ENCODE measurements at regions not wholly inside any gene's neighbourhood (a gene's known extent, or its start where the extent isn't known, plus 50 kb on each side); places are given as distances from the start of the nearest gene placed in this dataset.

DNA sequence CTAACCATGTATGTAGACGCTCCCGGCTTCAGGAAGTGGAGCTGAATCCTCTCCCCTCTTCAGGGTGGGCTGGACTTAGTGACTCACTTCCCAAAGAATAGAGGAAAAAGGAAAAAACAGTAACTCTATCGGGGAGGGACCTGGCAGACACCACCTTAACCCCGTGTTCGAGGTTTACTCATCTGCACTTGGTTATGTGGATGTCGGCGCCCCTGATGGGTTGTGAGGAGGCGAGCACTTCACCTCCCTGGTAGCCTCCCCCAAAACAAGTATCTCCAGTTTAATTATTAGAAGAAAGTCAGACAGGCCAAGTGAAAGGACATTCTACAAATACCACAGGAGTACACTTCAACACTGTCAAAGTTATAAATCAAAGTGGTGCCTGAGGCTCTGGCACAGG, 559.7 kb downstream of the TCERG1L start:
- no peak for DNase-seq

DNA sequence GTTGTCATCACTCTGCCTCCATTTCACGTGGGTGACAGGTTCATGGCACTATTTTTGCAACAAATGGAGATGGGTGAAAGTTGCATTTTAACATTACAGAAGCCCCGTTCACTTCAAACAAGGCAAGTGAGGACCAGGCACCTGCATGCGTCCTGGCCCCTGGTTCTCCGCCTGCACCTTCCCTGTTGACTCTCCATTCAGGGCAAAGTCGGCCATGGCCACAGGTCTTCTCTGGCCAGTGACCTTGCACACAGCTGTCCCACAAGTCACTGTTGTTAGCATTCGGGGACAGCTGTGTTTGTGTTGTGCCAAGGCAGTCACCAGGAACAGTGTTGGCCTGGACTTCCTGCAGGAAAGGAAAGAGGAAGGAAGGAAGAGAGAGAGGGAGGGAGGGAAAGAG, 554.9 kb downstream of the TCERG1L start:
- DNase-seq = no peak

GRCh38 chr10:130757271-130757670, 554.2 kb downstream of the TCERG1L start:
- DNase-seq = no peak

GRCh38 chr10:130757821-130758489, 553.6 kb downstream of the TCERG1L start:
- no peak for DNase-seq

- DNase-seq = no peak
These were observed 553.0 kb downstream of the TCERG1L start for GRCh38 chr10:130758529-130758928.

GRCh38 chr10:130761032-130761575, 550.4 kb downstream of the TCERG1L start:
- no peak for DNase-seq

- DNase-seq = no peak
These were observed 549.7 kb downstream of the TCERG1L start for GRCh38 chr10:130761788-130762301.

GRCh38 chr10:130762491-130762890, 549.0 kb downstream of the TCERG1L start:
- no peak for DNase-seq

- DNase-seq = no peak
These were observed 548.5 kb downstream of the TCERG1L start for GRCh38 chr10:130763071-130763470.

GRCh38 chr10:130763491-130763890, 548.0 kb downstream of the TCERG1L start:
- DNase-seq = no peak

DNA sequence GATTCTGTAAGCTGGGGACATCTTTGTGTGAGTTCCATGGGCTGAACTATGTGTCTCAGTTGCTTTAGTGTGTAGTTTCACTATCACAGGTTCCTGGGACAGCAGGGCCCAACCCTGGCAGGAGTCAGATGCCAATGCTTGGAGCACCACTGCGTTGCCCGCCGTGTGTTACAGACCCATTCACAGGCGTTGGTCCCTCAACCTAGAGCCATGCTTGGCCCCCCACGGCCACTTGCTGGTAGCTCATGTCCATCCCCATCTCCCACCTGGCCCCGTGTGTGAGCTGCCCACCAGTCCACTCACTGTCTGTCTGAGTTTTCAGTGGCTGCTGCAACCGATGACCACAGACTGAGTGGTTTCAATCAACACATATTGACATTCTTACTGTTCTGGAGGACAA, 546.9 kb downstream of the TCERG1L start:
- no peak for DNase-seq

DNA sequence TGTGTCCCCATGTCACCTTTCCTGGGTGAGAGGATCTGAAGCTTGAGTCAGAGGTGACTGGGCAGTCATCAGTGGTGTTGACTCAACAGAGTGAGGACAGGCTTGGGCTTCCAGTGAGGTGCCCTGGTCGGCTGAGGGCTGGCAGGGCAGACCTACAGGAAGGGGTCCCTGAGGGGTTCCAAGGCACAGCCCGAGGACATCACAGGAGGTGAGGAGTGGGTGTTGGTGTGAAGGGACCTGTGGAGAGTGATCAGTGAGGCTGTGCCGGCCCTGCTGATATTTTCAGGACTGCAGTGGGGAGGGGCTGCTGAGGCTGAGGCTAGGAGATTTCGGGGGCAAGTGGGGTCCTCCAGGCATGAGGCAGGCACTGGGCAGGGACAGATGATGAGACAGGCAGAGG, 545.5 kb downstream of the TCERG1L start:
- DNase-seq = no peak

DNA sequence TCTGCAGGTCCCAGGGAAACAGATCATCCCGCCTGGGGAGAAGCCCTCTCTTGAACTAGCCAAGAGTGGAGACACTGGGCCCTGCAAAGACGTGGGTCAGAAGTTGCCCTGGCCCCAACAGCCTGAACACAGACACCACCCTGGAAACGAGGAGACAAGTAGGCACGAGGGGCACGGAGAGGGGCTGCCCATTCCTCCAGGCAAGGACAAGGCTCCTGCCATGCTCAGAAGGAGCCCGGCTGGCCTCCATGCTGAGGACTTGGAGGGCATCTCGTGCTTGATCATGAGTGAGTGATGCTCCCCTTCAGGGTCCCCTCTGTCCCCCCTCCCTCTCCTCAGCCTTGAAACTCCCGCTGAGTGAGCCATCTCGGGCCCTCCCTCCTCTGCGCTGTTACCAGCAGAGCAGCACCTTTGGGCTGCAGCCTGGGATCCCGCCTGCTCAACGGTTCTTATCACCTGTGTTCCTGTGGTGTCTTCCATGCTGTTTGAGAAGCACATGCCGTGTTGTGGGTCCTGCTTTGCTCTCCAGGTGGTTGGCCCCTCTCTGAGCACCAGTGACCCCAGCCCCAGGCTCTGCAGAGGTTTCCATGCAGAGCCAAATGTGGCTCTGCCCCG, 544.3 kb downstream of the TCERG1L start:
- no peak for DNase-seq

- DNase-seq = no peak
These were observed 542.1 kb downstream of the TCERG1L start for GRCh38 chr10:130769146-130770017.

DNA sequence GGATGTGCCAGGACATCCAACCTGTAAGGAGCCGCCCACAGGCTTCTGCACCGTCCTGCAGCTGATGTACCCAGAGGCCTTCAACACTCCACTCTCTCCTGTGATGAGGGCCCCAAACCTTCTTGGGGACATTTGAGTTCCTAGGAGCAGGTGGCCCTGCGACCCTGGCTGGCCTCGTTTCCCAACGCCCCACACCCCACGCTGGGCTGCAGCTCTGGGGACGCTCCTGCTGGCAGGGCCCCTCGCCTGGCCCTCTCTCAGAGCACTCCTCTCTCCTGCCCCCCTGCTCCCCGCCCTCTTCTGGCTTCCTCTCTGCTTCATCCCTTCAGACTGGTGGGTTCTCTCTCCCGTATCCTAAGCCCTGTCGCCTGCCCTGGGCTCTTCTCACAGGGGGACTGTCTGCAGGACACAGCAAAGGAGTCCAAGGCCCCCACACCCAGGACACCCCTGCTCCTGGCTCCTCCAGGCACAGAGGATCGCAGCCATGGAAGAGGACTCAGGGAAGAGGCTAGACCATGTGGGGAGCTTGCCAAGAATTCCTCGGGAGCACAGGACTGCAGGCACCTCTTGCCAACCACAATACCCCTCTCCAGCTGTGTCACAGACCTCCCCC, 541.4 kb downstream of the TCERG1L start:
- no peak for DNase-seq

DNA sequence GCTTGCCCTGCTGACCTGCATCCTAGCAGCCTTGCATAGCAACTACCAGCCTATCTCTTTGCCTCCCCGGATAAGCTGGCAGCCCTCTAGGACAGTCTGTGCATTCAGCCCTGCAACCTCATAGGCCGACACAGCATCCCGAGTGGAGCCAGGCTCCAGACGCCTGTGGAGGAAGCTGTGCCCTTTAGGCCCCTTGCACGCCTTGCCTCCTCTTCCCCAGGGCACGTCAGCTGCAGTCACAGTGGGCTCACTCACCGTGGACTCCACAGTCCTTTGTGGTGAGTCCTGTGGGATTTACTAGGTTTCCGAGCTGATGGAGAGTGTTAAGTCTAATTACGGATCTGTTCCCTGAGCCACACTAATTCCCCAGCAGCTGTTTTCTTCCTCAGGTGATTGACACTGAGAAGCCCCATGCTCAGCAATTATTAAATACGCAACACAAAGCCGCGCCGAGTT, 540.0 kb downstream of the TCERG1L start:
- no peak for DNase-seq

DNA sequence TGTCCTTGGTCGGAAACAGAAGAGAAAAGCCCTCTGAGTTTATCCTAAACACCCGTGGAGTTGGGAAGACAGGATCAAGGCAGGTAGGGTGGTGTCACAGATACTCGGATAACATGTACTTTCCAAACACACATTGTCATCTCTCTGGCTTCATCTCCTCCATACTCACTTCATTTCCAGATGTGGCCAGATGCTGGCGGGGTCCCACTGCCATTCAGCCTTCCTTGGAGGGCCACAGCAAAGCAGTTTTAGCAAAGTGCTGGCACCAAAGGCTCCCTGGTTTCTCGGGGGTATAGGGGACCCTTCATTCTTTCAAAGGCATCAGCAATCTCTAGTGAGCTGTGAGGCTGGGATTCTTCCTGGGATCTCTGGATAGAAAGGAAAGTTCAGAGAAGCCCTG, 539.5 kb downstream of the TCERG1L start:
- no peak for DNase-seq

DNA sequence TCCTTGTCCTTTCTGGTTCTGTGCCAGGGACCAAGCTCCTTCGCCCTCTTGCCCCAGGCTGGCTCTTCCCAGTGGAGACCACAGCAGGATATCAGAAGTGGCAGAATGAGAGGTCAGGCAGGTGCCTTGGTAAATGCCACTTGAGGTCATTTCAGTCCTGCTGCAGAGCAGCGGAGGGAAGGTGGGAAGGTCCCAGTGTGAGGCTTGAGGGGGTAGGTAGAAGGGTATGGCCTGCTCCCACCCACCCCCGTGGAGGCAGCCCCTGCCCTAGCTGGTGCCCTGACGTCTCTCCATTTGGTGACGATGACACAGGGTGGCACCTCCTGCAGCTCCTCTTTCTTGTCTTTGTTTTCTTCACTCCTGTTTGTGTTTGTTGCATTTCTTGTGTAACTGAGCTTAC, 538.8 kb downstream of the TCERG1L start:
- no peak for DNase-seq

DNA sequence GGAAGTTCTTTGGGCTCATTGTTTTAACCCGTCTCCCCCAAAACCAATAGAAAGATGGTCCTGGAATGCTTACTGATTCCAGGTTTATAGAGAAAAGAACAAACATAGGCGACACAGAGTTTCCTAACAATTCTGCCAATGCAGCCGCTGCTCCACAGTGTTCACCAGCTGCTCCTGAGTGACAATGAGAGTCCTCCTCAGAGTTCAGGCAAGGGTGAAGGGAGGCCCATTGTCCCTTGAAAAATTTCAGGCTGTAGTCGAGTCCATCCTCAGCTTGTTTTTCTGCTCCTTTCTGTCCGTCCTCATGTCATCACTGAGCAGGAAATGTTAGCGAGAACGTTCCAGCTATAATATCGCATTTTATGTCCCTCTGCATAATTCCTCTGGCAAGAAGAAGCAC, 537.6 kb downstream of the TCERG1L start:
- DNase-seq = no peak

DNA sequence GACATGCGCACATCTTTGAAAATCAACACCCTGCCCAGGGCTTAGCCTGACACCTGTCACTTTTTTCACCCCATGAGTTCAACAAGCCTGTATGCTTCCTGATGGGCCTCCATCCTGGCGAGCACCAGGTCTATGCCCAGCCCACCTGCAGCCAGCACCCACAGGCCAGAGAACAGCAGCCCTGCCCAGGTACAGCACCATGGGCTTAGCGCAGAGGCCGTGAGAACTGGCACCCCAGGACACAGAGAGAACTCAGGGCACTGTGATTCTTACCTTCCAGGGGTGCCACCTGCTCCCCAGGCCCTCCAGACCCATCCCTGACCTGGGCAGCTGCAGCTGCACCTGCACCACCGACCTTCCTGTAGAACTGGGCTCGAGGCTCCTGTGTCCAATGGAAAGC, 536.6 kb downstream of the TCERG1L start:
- DNase-seq = no peak

DNA sequence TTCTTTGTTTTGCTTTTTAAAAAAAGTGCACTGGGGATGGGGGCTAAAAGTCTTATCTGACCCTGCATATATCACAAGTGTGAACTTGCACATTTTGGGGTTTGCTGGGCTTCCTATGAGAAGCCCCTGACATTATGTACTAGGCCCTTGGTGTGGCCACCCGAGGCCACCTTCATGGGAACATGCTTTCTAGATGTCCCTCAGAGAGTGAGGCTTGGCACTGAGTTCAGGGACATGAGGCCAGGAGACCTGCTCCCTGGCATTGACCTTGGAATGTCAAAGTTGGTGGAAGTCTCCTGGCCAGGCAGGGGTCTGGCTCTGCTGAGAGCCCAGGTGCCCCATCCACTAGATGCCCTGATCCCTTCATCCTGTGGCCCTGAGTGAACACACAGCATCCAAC, 536.2 kb downstream of the TCERG1L start:
- no peak for DNase-seq

DNA sequence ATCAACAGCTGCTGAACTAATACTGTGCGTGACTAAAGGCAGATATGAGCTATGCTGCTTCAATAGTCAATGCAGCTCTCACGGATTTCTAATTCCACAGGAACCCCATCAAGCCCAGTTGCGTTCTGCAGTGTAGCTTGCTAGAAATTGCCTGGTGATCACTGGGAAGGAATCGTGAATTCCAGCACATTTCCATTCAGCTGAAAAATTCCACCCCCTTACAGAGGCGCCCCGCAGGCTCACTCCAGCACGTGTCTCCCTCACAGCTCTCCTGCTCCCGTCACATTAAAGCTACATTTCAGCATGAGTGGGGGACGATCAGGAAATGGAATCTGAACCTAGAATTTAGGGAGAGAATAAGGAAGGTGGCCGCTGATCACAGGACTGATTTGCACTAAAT, 534.8 kb downstream of the TCERG1L start:
- no peak for DNase-seq
